Neural progenitor cell (in vitro differentiated cells): ENCODE measurements at regions not wholly inside any gene's neighbourhood (a gene's known extent, or its start where the extent isn't known, plus 50 kb on each side); places are given as distances from the start of the nearest gene placed in this dataset.

Experiments used
- DNase-seq: peaks from one replicate; pipeline ENCODE4 v3.0.0-alpha.2; 2016; ENCODE audit warnings: low spot score
- H2AFZ ChIP-seq: fragments of 200-600 bp; sonication (generic); replicated peaks from 2 replicates; pipeline ENCODE4 v1.6.1; 2016; ENCODE audit warnings: antibody characterized with exemption
- H3F3A ChIP-seq: fragments of 200-600 bp; sonication (generic); 2 replicates; pipeline ENCODE4 v1.6.1; 2016; ENCODE audit warnings: antibody characterized with exemption, low read depth
- H3K27ac ChIP-seq: fragments of 200-600 bp; sonication (generic); 2 replicates; pipeline ENCODE4 v1.5.1; 2016; ENCODE audit warnings: mild to moderate bottlenecking
- H3K27me3 ChIP-seq: fragments of 200-600 bp; sonication (generic); 2 replicates; pipeline ENCODE4 v1.6.1; 2016; ENCODE audit warnings: mild to moderate bottlenecking, moderate library complexity
- H3K36me3 ChIP-seq: fragments of 200-600 bp; sonication (generic); 2 replicates; pipeline ENCODE4 v1.5.1; 2016
- H3K4me1 ChIP-seq: fragments of 200-600 bp; sonication (generic); 2 replicates; pipeline ENCODE4 v1.6.1; 2016; ENCODE audit warnings: mixed run types
- H3K4me2 ChIP-seq: fragments of 200-600 bp; sonication (generic); 2 replicates; pipeline ENCODE4 v1.6.1; 2016
- H3K4me3 ChIP-seq: fragments of 200-600 bp; sonication (generic); 2 replicates; pipeline ENCODE4 v1.5.1; 2016
- H3K79me2 ChIP-seq: fragments of 200-600 bp; sonication (generic); 2 replicates; pipeline ENCODE4 v1.6.1; 2016; ENCODE audit warnings: low read depth
- H3K9ac ChIP-seq: fragments of 200-600 bp; sonication (generic); 2 replicates; pipeline ENCODE4 v1.6.1; 2016
- H3K9me3 ChIP-seq: fragments of 200-600 bp; sonication (generic); 2 replicates; pipeline ENCODE4 v1.5.1; 2016; ENCODE audit warnings: low read depth
- H4K20me1 ChIP-seq: fragments of 200-600 bp; sonication (generic); 2 replicates; pipeline ENCODE4 v1.6.1; 2016; ENCODE audit warnings: low read depth
- H3K27ac Mint-ChIP-seq: 3 replicates; pipeline ENCODE4 v1.8.0; 2021; ENCODE audit warnings: mixed read lengths
- H3K27me3 Mint-ChIP-seq: 2 replicates; pipeline ENCODE4 v1.8.0; 2022; ENCODE audit warnings: low read depth, mild to moderate bottlenecking, inconsistent platforms, moderate library complexity, mixed read lengths; ENCODE audit not compliant: insufficient read depth
- H3K36me3 Mint-ChIP-seq: 3 replicates; pipeline ENCODE4 v1.8.0; 2021; ENCODE audit warnings: mixed read lengths
- H3K4me1 Mint-ChIP-seq: 3 replicates; pipeline ENCODE4 v1.8.0; 2021; ENCODE audit warnings: mixed read lengths
- H3K4me3 Mint-ChIP-seq: 3 replicates; pipeline ENCODE4 v1.8.0; 2021; ENCODE audit warnings: mild to moderate bottlenecking, moderate library complexity, mixed read lengths
- H3K9me3 Mint-ChIP-seq: 3 replicates; pipeline ENCODE4 v1.8.0; 2020; ENCODE audit warnings: mixed read lengths
- EZH2 ChIP-seq: fragments of 200-600 bp; sonication (generic); IDR thresholded peaks from 2 replicates; pipeline ENCODE4 v1.6.1; 2017; ENCODE audit warnings: antibody characterized with exemption, mild to moderate bottlenecking, moderate library complexity
- EZH2phosphoT487 ChIP-seq: fragments of 200-600 bp; sonication (generic); IDR thresholded peaks from 2 replicates; pipeline ENCODE4 v1.6.1; 2017; ENCODE audit warnings: antibody characterized with exemption
- TF ChIP-seq, protein P1 (sequence below): fragments of 200-600 bp; sonication (generic); IDR thresholded peaks from 2 replicates; pipeline ENCODE4 v1.5.1; 2017; ENCODE audit warnings: antibody characterized with exemption, mild to moderate bottlenecking

DNA sequence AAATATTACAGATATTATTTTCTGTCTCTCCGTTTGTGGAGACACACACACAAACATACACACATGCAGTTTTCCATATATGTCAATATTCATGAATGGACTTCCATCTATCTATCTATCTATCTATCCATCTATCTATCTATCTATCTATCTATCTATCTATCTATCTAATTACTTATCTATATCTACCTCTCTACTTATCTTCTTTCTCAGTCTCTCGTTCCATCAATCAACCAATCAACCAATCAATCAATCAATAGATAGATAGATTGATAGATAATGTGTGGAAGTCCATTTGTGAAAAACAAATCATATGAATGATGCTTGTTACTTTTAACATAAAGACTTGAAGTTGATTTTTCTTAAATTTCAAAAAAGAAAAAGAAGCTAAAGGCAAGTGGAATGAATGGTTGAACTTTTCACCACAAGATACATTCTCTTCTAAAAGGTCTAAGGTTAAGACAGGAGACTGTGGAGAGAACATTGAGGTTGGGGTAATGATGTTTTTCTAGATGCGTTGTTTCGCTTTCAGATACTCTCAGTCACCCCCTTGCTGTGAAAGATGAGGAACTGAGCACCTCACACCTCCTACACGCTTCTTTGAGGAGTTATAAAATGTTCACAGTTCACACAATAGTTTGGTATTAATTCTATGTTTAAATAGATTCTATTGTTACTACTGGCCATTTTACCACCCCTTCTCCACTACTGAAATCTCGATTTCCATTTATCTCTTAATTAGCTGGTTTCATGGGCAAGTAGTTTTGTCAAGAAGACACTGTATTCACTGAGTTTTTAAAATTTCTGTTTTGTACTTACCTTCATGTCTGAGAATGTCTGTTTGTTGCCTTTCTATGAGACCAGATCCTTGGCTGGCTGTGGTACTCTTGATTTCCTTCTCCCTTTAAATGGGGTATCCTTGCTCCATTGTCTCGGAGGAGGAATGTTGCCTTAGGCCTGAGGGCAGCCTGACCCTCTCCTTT is 114.1 kb downstream of the EMX2 start:
- H3K4me1 Mint-ChIP-seq, result no peaks in the 10 kb centered on the region
- no peaks in the 10 kb centered on the region for H3K27me3 ChIP-seq

DNA sequence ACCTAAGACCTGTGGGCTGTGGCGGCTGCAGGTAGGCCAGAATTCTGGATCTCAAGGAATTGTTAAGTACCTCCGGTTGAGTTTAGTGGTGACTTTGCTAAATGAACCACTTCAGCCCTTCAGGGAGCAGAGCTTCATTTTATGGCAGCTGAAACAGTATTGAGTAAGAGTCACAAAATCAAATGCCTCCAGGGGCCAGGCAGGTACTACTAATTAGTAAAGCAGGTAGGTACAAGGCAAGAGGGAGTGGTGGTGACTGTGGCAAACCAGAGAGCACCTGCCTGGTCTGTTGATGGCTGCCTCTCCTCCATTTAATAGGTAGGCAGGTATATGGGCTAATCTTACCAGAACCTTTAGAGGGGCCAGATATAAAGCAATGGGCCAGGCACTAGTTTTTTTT is 118.8 kb downstream of the EMX2 start:
- H3K9me3 Mint-ChIP-seq, result no peaks in the 10 kb centered on the region

More for the DNA sequence above, 114.1 kb downstream of the EMX2 start:
- Histone ChIP-seq H3K9ac (no peak overlapping the region), H3K79me2 (no peaks in the 10 kb centered on the region), H3K4me1 (no peaks in the 10 kb centered on the region), H3F3A (no peaks in the 10 kb centered on the region), H3K36me3 (no peaks in the 10 kb centered on the region), H3K4me3 (no peak overlapping the region), H3K9me3 (no peaks in the 10 kb centered on the region), H3K4me2 (no peak overlapping the region), H2AFZ (no peak overlapping the region), H4K20me1 (no peaks in the 10 kb centered on the region), H3K27ac (no peak overlapping the region)
- H3K27ac Mint-ChIP-seq, result no peak overlapping the region
- no peak overlapping the region for H3K4me3 Mint-ChIP-seq
- no peaks in the 10 kb centered on the region for H3K36me3 Mint-ChIP-seq
- peaks cover 5% of the 10 kb centered on the region for H3K27me3 Mint-ChIP-seq
- H3K9me3 Mint-ChIP-seq, result peaks cover 11% of the 10 kb centered on the region
- no peak for TF ChIP-seq EZH2
- TF ChIP-seq, protein P1, sequence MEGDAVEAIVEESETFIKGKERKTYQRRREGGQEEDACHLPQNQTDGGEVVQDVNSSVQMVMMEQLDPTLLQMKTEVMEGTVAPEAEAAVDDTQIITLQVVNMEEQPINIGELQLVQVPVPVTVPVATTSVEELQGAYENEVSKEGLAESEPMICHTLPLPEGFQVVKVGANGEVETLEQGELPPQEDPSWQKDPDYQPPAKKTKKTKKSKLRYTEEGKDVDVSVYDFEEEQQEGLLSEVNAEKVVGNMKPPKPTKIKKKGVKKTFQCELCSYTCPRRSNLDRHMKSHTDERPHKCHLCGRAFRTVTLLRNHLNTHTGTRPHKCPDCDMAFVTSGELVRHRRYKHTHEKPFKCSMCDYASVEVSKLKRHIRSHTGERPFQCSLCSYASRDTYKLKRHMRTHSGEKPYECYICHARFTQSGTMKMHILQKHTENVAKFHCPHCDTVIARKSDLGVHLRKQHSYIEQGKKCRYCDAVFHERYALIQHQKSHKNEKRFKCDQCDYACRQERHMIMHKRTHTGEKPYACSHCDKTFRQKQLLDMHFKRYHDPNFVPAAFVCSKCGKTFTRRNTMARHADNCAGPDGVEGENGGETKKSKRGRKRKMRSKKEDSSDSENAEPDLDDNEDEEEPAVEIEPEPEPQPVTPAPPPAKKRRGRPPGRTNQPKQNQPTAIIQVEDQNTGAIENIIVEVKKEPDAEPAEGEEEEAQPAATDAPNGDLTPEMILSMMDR, result no peak
- no peak for TF ChIP-seq EZH2phosphoT487
- no peak for DNase-seq

DNA sequence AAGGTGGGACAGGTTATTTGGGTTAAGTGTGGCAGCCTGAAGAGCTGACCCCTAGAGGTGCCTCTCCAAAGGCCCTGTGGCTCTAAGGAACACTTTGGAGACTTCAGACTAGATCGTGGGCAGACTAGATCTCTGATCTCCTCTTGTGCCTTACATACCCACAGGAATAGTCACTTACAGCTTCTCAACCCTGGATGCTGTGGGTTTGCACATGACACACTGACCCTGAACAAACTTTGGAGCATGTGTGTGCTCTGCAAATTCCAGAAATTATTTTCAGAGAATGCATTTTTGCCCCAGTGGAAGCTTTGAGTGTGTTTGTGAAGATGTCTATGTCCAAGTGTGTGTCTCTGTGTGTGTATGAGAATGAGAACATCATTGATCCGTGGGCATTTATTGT is 119.6 kb downstream of the EMX2 start:
- no peaks in the 10 kb centered on the region for H4K20me1 ChIP-seq
- H3K27ac ChIP-seq, result no peak overlapping the region
- no peaks in the 10 kb centered on the region for H3K36me3 ChIP-seq
- no peak overlapping the region for H3K4me3 Mint-ChIP-seq
- H3K27me3 ChIP-seq, result no peaks in the 10 kb centered on the region
- no peak for TF ChIP-seq EZH2phosphoT487
- TF ChIP-seq, protein P1, result no peak
- no peak for TF ChIP-seq EZH2
- peaks cover 7% of the 10 kb centered on the region for H3K4me1 Mint-ChIP-seq
- no peaks in the 10 kb centered on the region for H3K9me3 Mint-ChIP-seq
- no peak overlapping the region for H2AFZ ChIP-seq
- no peak overlapping the region for H3K4me3 ChIP-seq
- no peak for DNase-seq
- H3K36me3 Mint-ChIP-seq, result no peaks in the 10 kb centered on the region
- H3K79me2 ChIP-seq, result no peaks in the 10 kb centered on the region
- no peaks in the 10 kb centered on the region for H3K9me3 ChIP-seq
- H3K27me3 Mint-ChIP-seq, result peaks cover 5% of the 10 kb centered on the region
- no peak overlapping the region for H3K27ac Mint-ChIP-seq
- no peak overlapping the region for H3K9ac ChIP-seq
- H3K4me1 ChIP-seq, result no peaks in the 10 kb centered on the region
- no peaks in the 10 kb centered on the region for H3F3A ChIP-seq
- H3K4me2 ChIP-seq, result no peak overlapping the region

More for the DNA sequence above, 118.8 kb downstream of the EMX2 start:
- Mint-ChIP-seq H3K27ac (no peak overlapping the region), H3K36me3 (no peaks in the 10 kb centered on the region), H3K27me3 (peaks cover 3% of the 10 kb centered on the region), H3K4me1 (peaks cover 5% of the 10 kb centered on the region), H3K4me3 (no peak overlapping the region)
- H3K4me2 ChIP-seq, result no peak overlapping the region
- no peaks in the 10 kb centered on the region for H3K9me3 ChIP-seq
- H3F3A ChIP-seq, result no peaks in the 10 kb centered on the region
- no peaks in the 10 kb centered on the region for H3K4me1 ChIP-seq
- H4K20me1 ChIP-seq, result no peaks in the 10 kb centered on the region
- H2AFZ ChIP-seq, result no peak overlapping the region
- DNase-seq, result no peak
- no peak overlapping the region for H3K27ac ChIP-seq
- TF ChIP-seq, protein P1, result no peak
- TF ChIP-seq EZH2phosphoT487, result no peak
- TF ChIP-seq EZH2, result no peak
- H3K27me3 ChIP-seq, result no peaks in the 10 kb centered on the region
- no peak overlapping the region for H3K9ac ChIP-seq
- H3K79me2 ChIP-seq, result no peaks in the 10 kb centered on the region
- H3K36me3 ChIP-seq, result no peaks in the 10 kb centered on the region
- H3K4me3 ChIP-seq, result no peak overlapping the region
